Neural progenitor cell (in vitro differentiated cells): ENCODE measurements at regions not wholly inside any gene's neighbourhood (a gene's known extent, or its start where the extent isn't known, plus 50 kb on each side); places are given as distances from the start of the nearest gene placed in this dataset.

Experiments used
- DNase-seq: peaks from one replicate; pipeline ENCODE4 v3.0.0-alpha.2; 2016; ENCODE audit warnings: low spot score
- H2AFZ ChIP-seq: fragments of 200-600 bp; sonication (generic); replicated peaks from 2 replicates; pipeline ENCODE4 v1.6.1; 2016; ENCODE audit warnings: antibody characterized with exemption
- H3F3A ChIP-seq: fragments of 200-600 bp; sonication (generic); 2 replicates; pipeline ENCODE4 v1.6.1; 2016; ENCODE audit warnings: antibody characterized with exemption, low read depth
- H3K27ac ChIP-seq: fragments of 200-600 bp; sonication (generic); 2 replicates; pipeline ENCODE4 v1.5.1; 2016; ENCODE audit warnings: mild to moderate bottlenecking
- H3K27me3 ChIP-seq: fragments of 200-600 bp; sonication (generic); 2 replicates; pipeline ENCODE4 v1.6.1; 2016; ENCODE audit warnings: mild to moderate bottlenecking, moderate library complexity
- H3K36me3 ChIP-seq: fragments of 200-600 bp; sonication (generic); 2 replicates; pipeline ENCODE4 v1.5.1; 2016
- H3K4me1 ChIP-seq: fragments of 200-600 bp; sonication (generic); 2 replicates; pipeline ENCODE4 v1.6.1; 2016; ENCODE audit warnings: mixed run types
- H3K4me2 ChIP-seq: fragments of 200-600 bp; sonication (generic); 2 replicates; pipeline ENCODE4 v1.6.1; 2016
- H3K4me3 ChIP-seq: fragments of 200-600 bp; sonication (generic); 2 replicates; pipeline ENCODE4 v1.5.1; 2016
- H3K79me2 ChIP-seq: fragments of 200-600 bp; sonication (generic); 2 replicates; pipeline ENCODE4 v1.6.1; 2016; ENCODE audit warnings: low read depth
- H3K9ac ChIP-seq: fragments of 200-600 bp; sonication (generic); 2 replicates; pipeline ENCODE4 v1.6.1; 2016
- H3K9me3 ChIP-seq: fragments of 200-600 bp; sonication (generic); 2 replicates; pipeline ENCODE4 v1.5.1; 2016; ENCODE audit warnings: low read depth
- H4K20me1 ChIP-seq: fragments of 200-600 bp; sonication (generic); 2 replicates; pipeline ENCODE4 v1.6.1; 2016; ENCODE audit warnings: low read depth
- H3K27ac Mint-ChIP-seq: 3 replicates; pipeline ENCODE4 v1.8.0; 2021; ENCODE audit warnings: mixed read lengths
- H3K27me3 Mint-ChIP-seq: 2 replicates; pipeline ENCODE4 v1.8.0; 2022; ENCODE audit warnings: low read depth, mild to moderate bottlenecking, inconsistent platforms, moderate library complexity, mixed read lengths; ENCODE audit not compliant: insufficient read depth
- H3K36me3 Mint-ChIP-seq: 3 replicates; pipeline ENCODE4 v1.8.0; 2021; ENCODE audit warnings: mixed read lengths
- H3K4me1 Mint-ChIP-seq: 3 replicates; pipeline ENCODE4 v1.8.0; 2021; ENCODE audit warnings: mixed read lengths
- H3K4me3 Mint-ChIP-seq: 3 replicates; pipeline ENCODE4 v1.8.0; 2021; ENCODE audit warnings: mild to moderate bottlenecking, moderate library complexity, mixed read lengths
- H3K9me3 Mint-ChIP-seq: 3 replicates; pipeline ENCODE4 v1.8.0; 2020; ENCODE audit warnings: mixed read lengths
- CTCF ChIP-seq: fragments of 200-600 bp; sonication (generic); IDR thresholded peaks from 2 replicates; pipeline ENCODE4 v1.5.1; 2017; ENCODE audit warnings: antibody characterized with exemption, mild to moderate bottlenecking
- EZH2 ChIP-seq: fragments of 200-600 bp; sonication (generic); IDR thresholded peaks from 2 replicates; pipeline ENCODE4 v1.6.1; 2017; ENCODE audit warnings: antibody characterized with exemption, mild to moderate bottlenecking, moderate library complexity
- EZH2phosphoT487 ChIP-seq: fragments of 200-600 bp; sonication (generic); IDR thresholded peaks from 2 replicates; pipeline ENCODE4 v1.6.1; 2017; ENCODE audit warnings: antibody characterized with exemption

- Histone ChIP-seq H3K4me2 (no peak overlapping the region), H4K20me1 (no peaks in the 10 kb centered on the region), H3K27ac (no peak overlapping the region), H3K27me3 (no peaks in the 10 kb centered on the region), H2AFZ (no peak overlapping the region), H3K4me1 (peaks cover 8% of the 10 kb centered on the region), H3K36me3 (no peaks in the 10 kb centered on the region), H3K9ac (no peak overlapping the region), H3K9me3 (no peaks in the 10 kb centered on the region), H3F3A (no peaks in the 10 kb centered on the region), H3K4me3 (no peak overlapping the region), H3K79me2 (no peaks in the 10 kb centered on the region)
- TF ChIP-seq CTCF = no peak
- no peak for TF ChIP-seq EZH2
- TF ChIP-seq EZH2phosphoT487 = no peak
- no peak overlapping the region for H3K4me3 Mint-ChIP-seq
- no peak for DNase-seq
- H3K27ac Mint-ChIP-seq = no peak overlapping the region
- no peaks in the 10 kb centered on the region for H3K9me3 Mint-ChIP-seq
- H3K36me3 Mint-ChIP-seq = no peaks in the 10 kb centered on the region
- peaks cover 4% of the 10 kb centered on the region for H3K27me3 Mint-ChIP-seq
- no peaks in the 10 kb centered on the region for H3K4me1 Mint-ChIP-seq
Measured at GRCh38 chr7:22060197-22060596, 114.5 kb upstream of the CDCA7L start.

GRCh38 chr7:22055226-22055625, 109.5 kb upstream of the CDCA7L start:
- H3K27me3 Mint-ChIP-seq = no peaks in the 10 kb centered on the region
- no peak overlapping the region for H3K27ac Mint-ChIP-seq

DNA sequence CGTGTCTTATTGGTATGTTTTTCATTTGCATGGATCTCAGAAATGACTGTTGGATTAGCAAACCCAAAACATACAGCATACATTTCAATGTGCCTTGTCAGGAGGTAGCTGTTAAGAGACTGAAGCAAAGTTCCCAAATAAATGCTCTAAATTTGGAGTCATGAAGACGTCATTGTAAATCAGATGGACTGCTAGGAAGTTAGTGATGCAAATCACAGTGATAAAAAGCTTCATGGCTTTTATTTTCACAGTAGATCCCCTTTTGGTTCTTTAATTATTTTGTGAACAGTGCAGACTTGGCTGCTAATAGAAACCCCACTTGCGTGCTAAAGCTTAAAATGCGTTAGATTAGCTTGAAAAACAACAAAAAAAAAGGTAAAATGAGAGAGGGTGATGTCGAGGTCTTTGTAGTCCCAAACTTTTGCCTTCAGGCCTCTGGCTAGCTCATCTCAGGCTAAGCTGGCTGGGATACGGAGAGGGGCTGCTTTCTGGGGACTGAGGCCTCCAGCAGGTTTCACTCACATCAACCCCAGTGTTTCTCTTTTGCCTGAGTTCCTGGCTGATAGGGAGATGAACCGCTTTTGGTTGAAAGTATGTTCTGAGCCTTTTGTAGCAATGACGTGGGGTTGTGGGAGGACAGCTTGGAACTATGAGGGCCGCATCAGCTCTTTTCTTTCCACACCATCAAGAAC, 107.1 kb upstream of the CDCA7L start:
- peaks cover 26% of the 10 kb centered on the region for H3K4me1 Mint-ChIP-seq
- no peaks in the 10 kb centered on the region for H3K9me3 ChIP-seq
- H3K27ac Mint-ChIP-seq = no peak overlapping the region
- no peak overlapping the region for H3K9ac ChIP-seq
- H3K4me1 ChIP-seq = peaks cover 18% of the 10 kb centered on the region
- H3K27me3 ChIP-seq = no peaks in the 10 kb centered on the region
- peak overlapping the region; percentile 38 for H3K27ac ChIP-seq
- TF ChIP-seq EZH2 = no peak
- no peak for TF ChIP-seq EZH2phosphoT487
- no peak for TF ChIP-seq CTCF
- H3F3A ChIP-seq = peaks cover 16% of the 10 kb centered on the region
- DNase-seq = no peak
- peak overlapping the region; percentile 90 for H2AFZ ChIP-seq
- no peak overlapping the region for H3K4me3 ChIP-seq
- no peaks in the 10 kb centered on the region for H3K36me3 Mint-ChIP-seq
- H3K27me3 Mint-ChIP-seq = peaks cover 5% of the 10 kb centered on the region
- no peaks in the 10 kb centered on the region for H3K9me3 Mint-ChIP-seq
- no peaks in the 10 kb centered on the region for H4K20me1 ChIP-seq
- H3K4me2 ChIP-seq = peak overlapping the region; percentile 39
- H3K79me2 ChIP-seq = no peaks in the 10 kb centered on the region
- H3K4me3 Mint-ChIP-seq = peak overlapping the region; percentile 3
- no peaks in the 10 kb centered on the region for H3K36me3 ChIP-seq

More at GRCh38 chr7:22055226-22055625, 109.5 kb upstream of the CDCA7L start:
- H3K4me2 ChIP-seq = no peak overlapping the region
- no peaks in the 10 kb centered on the region for H3K79me2 ChIP-seq
- Mint-ChIP-seq H3K4me1 (peaks cover 19% of the 10 kb centered on the region), H3K4me3 (no peak overlapping the region), H3K36me3 (no peaks in the 10 kb centered on the region), H3K9me3 (no peaks in the 10 kb centered on the region)
- H3K36me3 ChIP-seq = no peaks in the 10 kb centered on the region
- H3K9me3 ChIP-seq = no peaks in the 10 kb centered on the region
- H3F3A ChIP-seq = peaks cover 16% of the 10 kb centered on the region
- TF ChIP-seq EZH2phosphoT487 (no peak), EZH2 (no peak), CTCF (no peak)
- H3K9ac ChIP-seq = no peak overlapping the region
- H2AFZ ChIP-seq = no peak overlapping the region
- H4K20me1 ChIP-seq = no peaks in the 10 kb centered on the region
- no peak for DNase-seq
- no peak overlapping the region for H3K4me3 ChIP-seq
- H3K27ac ChIP-seq = no peak overlapping the region
- H3K27me3 ChIP-seq = no peaks in the 10 kb centered on the region
- H3K4me1 ChIP-seq = peaks cover 18% of the 10 kb centered on the region
